Left renal pelvis (tissue), 4 donors: ENCODE measurements at regions not wholly inside any gene's neighbourhood (a gene's known extent, or its start where the extent isn't known, plus 50 kb on each side); places are given as distances from the start of the nearest gene placed in this dataset.
"Not testable (repeated sequence)": the region's sequence is repeated elsewhere in the genome, so short reads cannot be mapped to it uniquely, and the experiment has no call there.

Source experiments
- DNase-seq, 4 donors: peaks; one replicate each; pipeline ENCODE4 v3.0.0-alpha.2; 2013; ENCODE audit warnings: low read depth in 4 of 4, low spot score in 3 of 4

GRCh38 chr7:92982928-92983327 lies 134.9 kb downstream of the SAMD9 start:
- DNase-seq = no peak

GRCh38 chr7:92976931-92977330 lies 140.6 kb upstream of the CDK6 start:
- DNase-seq = no peak

- no peak for DNase-seq
These were observed 137.6 kb upstream of the CDK6 start for GRCh38 chr7:92973974-92974373.

- no peak for DNase-seq
These were observed 136.9 kb upstream of the CDK6 start for GRCh38 chr7:92973293-92973731.

- DNase-seq = no peak
These were observed 136.1 kb upstream of the CDK6 start for GRCh38 chr7:92972441-92972840.

- no peak for DNase-seq
These were observed 132.7 kb upstream of the CDK6 start for GRCh38 chr7:92969061-92969460.

GRCh38 chr7:92968502-92968901 lies 132.1 kb upstream of the CDK6 start:
- no peak for DNase-seq

- no peak for DNase-seq
These were observed 130.9 kb upstream of the CDK6 start for GRCh38 chr7:92967238-92967637.

- no peak for DNase-seq
These were observed 127.8 kb upstream of the CDK6 start for GRCh38 chr7:92964141-92964540.

GRCh38 chr7:92963566-92963965 lies 127.2 kb upstream of the CDK6 start:
- DNase-seq = no peak

GRCh38 chr7:92961961-92962360 lies 125.6 kb upstream of the CDK6 start:
- no peak for DNase-seq

GRCh38 chr7:92956575-92956974 lies 120.2 kb upstream of the CDK6 start:
- DNase-seq = no peak

- no peak for DNase-seq
These were observed 118.7 kb upstream of the CDK6 start for GRCh38 chr7:92955081-92955480.

GRCh38 chr7:92953657-92954056 lies 117.3 kb upstream of the CDK6 start:
- DNase-seq = no peak

- no peak for DNase-seq
These were observed 113.4 kb upstream of the CDK6 start for GRCh38 chr7:92949748-92950147.

- DNase-seq = no peak
These were observed 109.5 kb upstream of the CDK6 start for GRCh38 chr7:92945840-92946239.

GRCh38 chr7:92944633-92945032 lies 108.3 kb upstream of the CDK6 start:
- no peak for DNase-seq

- DNase-seq = not testable (repeated sequence)
These were observed 106.3 kb upstream of the CDK6 start for GRCh38 chr7:92942706-92943105.

- no peak for DNase-seq
These were observed 103.4 kb upstream of the CDK6 start for GRCh38 chr7:92939666-92940360.

- DNase-seq = no peak
These were observed 97.7 kb upstream of the CDK6 start for GRCh38 chr7:92934096-92934495.

- DNase-seq = no peak
These were observed 96.1 kb upstream of the CDK6 start for GRCh38 chr7:92932450-92932849.

- DNase-seq = no peak
These were observed 94.0 kb upstream of the CDK6 start for GRCh38 chr7:92930404-92930803.

GRCh38 chr7:92926697-92927044 lies 90.3 kb upstream of the CDK6 start:
- DNase-seq = no peak
